ENCODE measurements at regions not wholly inside any gene's neighbourhood (a gene's known extent, or its start where the extent isn't known, plus 50 kb on each side); places are given as distances from the start of the nearest gene placed in this dataset.
"Not testable (repeated sequence)": the region's sequence is repeated elsewhere in the genome, so short reads cannot be mapped to it uniquely, and the experiment has no call there.

GRCh38 chr10:113471241-113471996 lies 81.4 kb upstream of the HABP2 start:
- intact Hi-C loops (cut with DNase I): loop anchor here in 1 of 2 donors (10.0 kb wide), 1 partner anchor 53 kb away; no protein-coding TSS in a partner anchor
- no peak for DNase-seq (ENCODE audit: low spot score)

- no peak for DNase-seq (ENCODE audit: low spot score)
- intact Hi-C loops (cut with DNase I): loop anchor here in 1 of 2 donors (10.0 kb wide), 1 partner anchor 52 kb away; no protein-coding TSS in a partner anchor
Measured at GRCh38 chr10:113473011-113473410, 79.8 kb upstream of the HABP2 start.

- intact Hi-C loops (cut with DNase I): loop anchor here (2.0 to 10.0 kb wide), 2 partner anchors 47 to 51 kb away; no protein-coding TSS in a partner anchor
- DNase-seq (ENCODE audit: low spot score): no peak
Measured at GRCh38 chr10:113473851-113474250, 79.0 kb upstream of the HABP2 start.

GRCh38 chr10:113474752-113475151 lies 78.1 kb upstream of the HABP2 start:
- intact Hi-C loops (cut with DNase I): loop anchor here (2.0 to 10.0 kb wide), 2 partner anchors 46 to 50 kb away; no protein-coding TSS in a partner anchor
- DNase-seq (ENCODE audit: low spot score): no peak

GRCh38 chr10:113475381-113475807 lies 77.5 kb upstream of the HABP2 start:
- DNase-seq (ENCODE audit: low spot score): no peak
- intact Hi-C loops (cut with DNase I): loop anchor here (2.0 to 10.0 kb wide), 2 partner anchors 45 to 49 kb away; no protein-coding TSS in a partner anchor

GRCh38 chr10:113476191-113476590 lies 76.7 kb upstream of the HABP2 start:
- intact Hi-C loops (cut with DNase I): loop anchor here in 1 of 2 donors (10.0 kb wide), 1 partner anchor 49 kb away; no protein-coding TSS in a partner anchor
- no peak for DNase-seq (ENCODE audit: low spot score)

- no peak for DNase-seq (ENCODE audit: low spot score)
- intact Hi-C loops (cut with DNase I): loop anchor here in 1 of 2 donors (10.0 kb wide), 1 partner anchor 48 kb away; no protein-coding TSS in a partner anchor
Measured at GRCh38 chr10:113476673-113477072, 76.2 kb upstream of the HABP2 start.

GRCh38 chr10:113477451-113477850 lies 75.4 kb upstream of the HABP2 start:
- intact Hi-C loops (cut with DNase I): loop anchor here in 1 of 2 donors (10.0 kb wide), 1 partner anchor 47 kb away; no protein-coding TSS in a partner anchor
- no peak for DNase-seq (ENCODE audit: low spot score)

- no peak for DNase-seq (ENCODE audit: low spot score)
- intact Hi-C loops (cut with DNase I): loop anchor here in 1 of 2 donors (10.0 kb wide), 1 partner anchor 45 kb away; no protein-coding TSS in a partner anchor
Measured at GRCh38 chr10:113479346-113480080, 73.3 kb upstream of the HABP2 start.

GRCh38 chr10:113480081-113480360 lies 72.8 kb upstream of the HABP2 start:
- intact Hi-C loops (cut with DNase I): no loop called here

GRCh38 chr10:113480851-113481502 lies 71.9 kb upstream of the HABP2 start:
- DNase-seq (ENCODE audit: low spot score): no peak
- intact Hi-C loops (cut with DNase I): no loop called here

More at GRCh38 chr10:113480081-113480360, 72.8 kb upstream of the HABP2 start:
- DNase-seq (ENCODE audit: low spot score): no peak

- intact Hi-C loops (cut with DNase I): no loop called here
- no peak for DNase-seq (ENCODE audit: low spot score)
Measured at GRCh38 chr10:113484487-113484886, 68.4 kb upstream of the HABP2 start.

GRCh38 chr10:113485736-113486135 lies 67.1 kb upstream of the HABP2 start:
- intact Hi-C loops (cut with DNase I): no loop called here
- DNase-seq (ENCODE audit: low spot score): no peak

- intact Hi-C loops (cut with DNase I): no loop called here
Measured at GRCh38 chr10:113486531-113486930, 66.3 kb upstream of the HABP2 start.

GRCh38 chr10:113487154-113487553 lies 65.7 kb upstream of the HABP2 start:
- intact Hi-C loops (cut with DNase I): no loop called here

More at GRCh38 chr10:113486531-113486930, 66.3 kb upstream of the HABP2 start:
- DNase-seq (ENCODE audit: low spot score): no peak

GRCh38 chr10:113488186-113488585 lies 64.7 kb upstream of the HABP2 start:
- no peak for DNase-seq (ENCODE audit: low spot score)

More at GRCh38 chr10:113487154-113487553, 65.7 kb upstream of the HABP2 start:
- DNase-seq (ENCODE audit: low spot score): no peak

GRCh38 chr10:113489522-113489921 lies 63.3 kb upstream of the HABP2 start:
- intact Hi-C loops (cut with DNase I): not testable (repeated sequence)

More at GRCh38 chr10:113488186-113488585, 64.7 kb upstream of the HABP2 start:
- intact Hi-C loops (cut with DNase I): no loop called here

GRCh38 chr10:113491967-113492565 lies 60.8 kb upstream of the HABP2 start:
- DNase-seq (ENCODE audit: low spot score): no peak
- intact Hi-C loops (cut with DNase I): no loop called here

More at GRCh38 chr10:113489522-113489921, 63.3 kb upstream of the HABP2 start:
- DNase-seq (ENCODE audit: low spot score): not testable (repeated sequence)

- intact Hi-C loops (cut with DNase I): no loop called here
Measured at GRCh38 chr10:113493195-113493594, 59.7 kb upstream of the HABP2 start.

More at GRCh38 chr10:113493195-113493594, 59.7 kb upstream of the HABP2 start:
- no peak for DNase-seq (ENCODE audit: low spot score)

Measured in posterior vena cava (tissue), 2 donors.